ENCODE measurements at regions not wholly inside any gene's neighbourhood (a gene's known extent, or its start where the extent isn't known, plus 50 kb on each side); places are given as distances from the start of the nearest gene placed in this dataset.

GRCh38 chr5:15447209-15447608 lies 52.8 kb upstream of the FBXL7 start:
- DNase-seq (ENCODE audit: low read depth in 4 of 4, low spot score in 3 of 4), result no peak

GRCh38 chr5:15446552-15446951 lies 53.4 kb upstream of the FBXL7 start:
- DNase-seq (ENCODE audit: low read depth in 4 of 4, low spot score in 3 of 4), result no peak

- DNase-seq (ENCODE audit: low read depth in 4 of 4, low spot score in 3 of 4), result no peak
Measured at GRCh38 chr5:15442193-15442570, 57.8 kb upstream of the FBXL7 start.

- DNase-seq (ENCODE audit: low read depth in 4 of 4, low spot score in 3 of 4), result no peak
Measured at GRCh38 chr5:15441433-15442192, 58.4 kb upstream of the FBXL7 start.

- DNase-seq (ENCODE audit: low read depth in 4 of 4, low spot score in 3 of 4), result no peak
Measured at GRCh38 chr5:15440434-15440833, 59.5 kb upstream of the FBXL7 start.

GRCh38 chr5:15439801-15440200 lies 60.2 kb upstream of the FBXL7 start:
- DNase-seq (ENCODE audit: low read depth in 4 of 4, low spot score in 3 of 4), result no peak

GRCh38 chr5:15433709-15434108 lies 66.3 kb upstream of the FBXL7 start:
- no peak for DNase-seq (ENCODE audit: low read depth in 4 of 4, low spot score in 3 of 4)

- no peak for DNase-seq (ENCODE audit: low read depth in 4 of 4, low spot score in 3 of 4)
Measured at GRCh38 chr5:15431923-15432322, 68.1 kb upstream of the FBXL7 start.

GRCh38 chr5:15425766-15426165 lies 74.2 kb upstream of the FBXL7 start:
- DNase-seq (ENCODE audit: low read depth in 4 of 4, low spot score in 3 of 4), result peak in 3 of 4 donors; percentile 12 to 36 (median 31)

- no peak for DNase-seq (ENCODE audit: low read depth in 4 of 4, low spot score in 3 of 4)
Measured at GRCh38 chr5:15424769-15425168, 75.2 kb upstream of the FBXL7 start.

GRCh38 chr5:15421921-15422412 lies 78.0 kb upstream of the FBXL7 start:
- DNase-seq (ENCODE audit: low read depth in 4 of 4, low spot score in 3 of 4), result no peak

GRCh38 chr5:15421381-15421780 lies 78.6 kb upstream of the FBXL7 start:
- DNase-seq (ENCODE audit: low read depth in 4 of 4, low spot score in 3 of 4), result no peak

- DNase-seq (ENCODE audit: low read depth in 4 of 4, low spot score in 3 of 4), result no peak
Measured at GRCh38 chr5:15420201-15420600, 79.8 kb upstream of the FBXL7 start.

GRCh38 chr5:15417156-15417555 lies 82.8 kb upstream of the FBXL7 start:
- DNase-seq (ENCODE audit: low read depth in 4 of 4, low spot score in 3 of 4), result no peak

GRCh38 chr5:15406478-15406877 lies 93.5 kb upstream of the FBXL7 start:
- no peak for DNase-seq (ENCODE audit: low read depth in 4 of 4, low spot score in 3 of 4)

- no peak for DNase-seq (ENCODE audit: low read depth in 4 of 4, low spot score in 3 of 4)
Measured at GRCh38 chr5:15393146-15393545, 106.8 kb upstream of the FBXL7 start.

- no peak for DNase-seq (ENCODE audit: low read depth in 4 of 4, low spot score in 3 of 4)
Measured at GRCh38 chr5:15391704-15392397, 108.1 kb upstream of the FBXL7 start.

GRCh38 chr5:15388866-15389265 lies 111.1 kb upstream of the FBXL7 start:
- DNase-seq (ENCODE audit: low read depth in 4 of 4, low spot score in 3 of 4), result no peak

- no peak for DNase-seq (ENCODE audit: low read depth in 4 of 4, low spot score in 3 of 4)
Measured at GRCh38 chr5:15387931-15388524, 112.0 kb upstream of the FBXL7 start.

- DNase-seq (ENCODE audit: low read depth in 4 of 4, low spot score in 3 of 4), result no peak
Measured at GRCh38 chr5:15386122-15386521, 113.9 kb upstream of the FBXL7 start.

GRCh38 chr5:15385553-15385952 lies 114.4 kb upstream of the FBXL7 start:
- no peak for DNase-seq (ENCODE audit: low read depth in 4 of 4, low spot score in 3 of 4)

- no peak for DNase-seq (ENCODE audit: low read depth in 4 of 4, low spot score in 3 of 4)
Measured at GRCh38 chr5:15385037-15385436, 114.9 kb upstream of the FBXL7 start.
